Neural cell (in vitro differentiated cells): ENCODE measurements at regions not wholly inside any gene's neighbourhood (a gene's known extent, or its start where the extent isn't known, plus 50 kb on each side); places are given as distances from the start of the nearest gene placed in this dataset.

Experiments used
- H2AFZ ChIP-seq: fragments of 200-600, 300-800 bp; sonication (generic), shearing (Covaris generic); 2 replicates; pipeline ENCODE4 v1.6.0; 2014; ENCODE audit warnings: low read depth, mild to moderate bottlenecking, antibody characterized with exemption, low read length, moderate library complexity
- H3F3A ChIP-seq: fragments of 200-600 bp; shearing (Covaris generic); 2 replicates; pipeline ENCODE4 v1.6.1; 2016; ENCODE audit warnings: mild to moderate bottlenecking, moderate library complexity, mixed read lengths, antibody characterized with exemption, low read length; ENCODE audit not compliant: insufficient read depth, poor library complexity, severe bottlenecking
- H3K27ac ChIP-seq: fragments of 200-600, 300-800 bp; sonication (generic), shearing (Covaris generic); 2 replicates; pipeline ENCODE4 v1.5.1; 2014; ENCODE audit warnings: mild to moderate bottlenecking, low read length, moderate library complexity
- H3K27me3 ChIP-seq: fragments of 300-800, 200-600 bp; sonication (generic), shearing (Covaris generic); 2 replicates; pipeline ENCODE4 v1.6.0; 2014; ENCODE audit warnings: mild to moderate bottlenecking, low read depth, low read length, moderate library complexity; ENCODE audit not compliant: insufficient read depth
- H3K36me3 ChIP-seq: fragments of 300-800, 200-600 bp; sonication (generic), shearing (Covaris generic); 2 replicates; pipeline ENCODE4 v1.5.1; 2014; ENCODE audit warnings: mild to moderate bottlenecking, antibody characterized with exemption, low read length, moderate library complexity; ENCODE audit not compliant: insufficient read depth
- H3K4me2 ChIP-seq: fragments of 300-800, 200-600 bp; sonication (generic), shearing (Covaris generic); 2 replicates; pipeline ENCODE4 v1.6.0; 2014; ENCODE audit warnings: mild to moderate bottlenecking, low read length
- H3K4me3 ChIP-seq: fragments of 300-800, 200-600 bp; sonication (generic), shearing (Covaris generic); 2 replicates; pipeline ENCODE4 v1.5.1; 2014; ENCODE audit warnings: mild to moderate bottlenecking, low read length, moderate library complexity
- H3K79me2 ChIP-seq: fragments of 200-600 bp; shearing (Covaris generic); replicated peaks from 2 replicates; pipeline ENCODE4 v1.6.0; 2014; ENCODE audit warnings: mild to moderate bottlenecking, low read length, moderate library complexity; ENCODE audit not compliant: insufficient read depth
- H3K9ac ChIP-seq: fragments of 300-800, 200-600 bp; sonication (generic), shearing (Covaris generic); 2 replicates; pipeline ENCODE4 v1.6.1; 2016; ENCODE audit warnings: mild to moderate bottlenecking, low read length, mixed read lengths
- H3K9me2 ChIP-seq: fragments of 200-600 bp; shearing (Covaris generic); 2 replicates; pipeline ENCODE4 v1.6.1; 2016; ENCODE audit warnings: mild to moderate bottlenecking, low read length, mixed read lengths; ENCODE audit not compliant: insufficient read depth
- H3K9me3 ChIP-seq: fragments of 200-600, 300-800 bp; sonication (generic), shearing (Covaris generic); 2 replicates; pipeline ENCODE4 v1.6.1; 2016; ENCODE audit warnings: mild to moderate bottlenecking, mixed run types, low read length, moderate library complexity, mixed read lengths
- H4K20me1 ChIP-seq: fragments of 200-600 bp; shearing (Covaris generic); 2 replicates; pipeline ENCODE4 v1.6.1; 2016; ENCODE audit warnings: mild to moderate bottlenecking, mixed run types; ENCODE audit not compliant: insufficient read depth
- EP300 ChIP-seq: fragments of 450-650 bp; conservative IDR thresholded peaks from 2 replicates; pipeline ENCODE4 v1.6.1; 2014; ENCODE audit warnings: antibody characterized with exemption, mild to moderate bottlenecking, moderate library complexity; ENCODE audit not compliant: poor library complexity, severe bottlenecking
- EZH2 ChIP-seq: fragments of 200-600, 300-800 bp; shearing (Covaris generic), sonication (generic); IDR thresholded peaks from 2 replicates; pipeline ENCODE4 v1.6.1; 2014; ENCODE audit warnings: antibody characterized with exemption, low read length, borderline replicate concordance, mild to moderate bottlenecking; ENCODE audit not compliant: insufficient read depth, poor library complexity, severe bottlenecking
- MXI1 ChIP-seq: fragments of 450-650 bp; conservative IDR thresholded peaks from 2 replicates; pipeline ENCODE4 v1.6.1; 2014; ENCODE audit warnings: antibody characterized with exemption, mild to moderate bottlenecking; ENCODE audit not compliant: poor library complexity, severe bottlenecking
- POLR2AphosphoS5 ChIP-seq: IDR thresholded peaks from 2 replicates; pipeline ENCODE4 v1.6.1; 2012
- RAD21 ChIP-seq: fragments of 450-650 bp; conservative IDR thresholded peaks from 2 replicates; pipeline ENCODE4 v1.6.1; 2014; ENCODE audit warnings: antibody characterized with exemption, mild to moderate bottlenecking, moderate library complexity
- SMC3 ChIP-seq: fragments of 450-650 bp; conservative IDR thresholded peaks from 2 replicates; pipeline ENCODE4 v1.6.1; 2014; ENCODE audit warnings: antibody characterized with exemption, mild to moderate bottlenecking, moderate library complexity; ENCODE audit not compliant: poor library complexity
- TAF1 ChIP-seq: IDR thresholded peaks from 2 replicates; pipeline ENCODE4 v1.6.1; 2012; ENCODE audit warnings: low read depth
- TF ChIP-seq, protein P1 (sequence below): fragments of 450-650 bp; IDR thresholded peaks from 2 replicates; pipeline ENCODE4 v1.5.1; 2014; ENCODE audit warnings: antibody characterized with exemption, mild to moderate bottlenecking, moderate library complexity; ENCODE audit not compliant: poor library complexity, severe bottlenecking
- TF ChIP-seq, protein P2 (sequence below): IDR thresholded peaks from 2 replicates; pipeline ENCODE4 v1.6.1; 2012; ENCODE audit warnings: borderline replicate concordance

DNA sequence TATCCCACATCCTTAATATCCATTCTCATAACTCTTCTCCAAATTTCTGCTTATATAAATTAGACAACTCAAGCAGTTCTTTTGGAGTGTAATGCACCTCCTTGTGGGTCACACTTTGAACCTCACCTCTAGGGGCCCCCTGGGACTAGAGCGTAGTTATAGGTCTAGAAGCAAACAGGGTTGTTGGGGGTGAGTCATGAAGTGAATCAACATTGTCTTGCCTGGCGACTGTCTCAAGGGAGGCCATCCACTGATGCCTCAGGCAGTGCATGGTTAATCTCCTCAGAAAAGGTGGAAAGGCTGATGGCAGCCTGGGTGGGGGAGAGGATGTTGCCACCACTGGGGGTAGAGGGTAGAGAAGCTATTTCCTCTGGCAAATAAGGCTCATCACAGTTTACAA lies 129.1 kb downstream of the TNFRSF21 start:
- H2AFZ ChIP-seq, result no peak overlapping the region
- no peak overlapping the region for H3K4me2 ChIP-seq
- H3K27ac ChIP-seq, result no peak overlapping the region
- no peak for TF ChIP-seq MXI1
- TF ChIP-seq SMC3, result no peak
- no peak for TF ChIP-seq RAD21
- no peak for TF ChIP-seq EZH2
- TF ChIP-seq POLR2AphosphoS5, result no peak
- TF ChIP-seq, protein P1, sequence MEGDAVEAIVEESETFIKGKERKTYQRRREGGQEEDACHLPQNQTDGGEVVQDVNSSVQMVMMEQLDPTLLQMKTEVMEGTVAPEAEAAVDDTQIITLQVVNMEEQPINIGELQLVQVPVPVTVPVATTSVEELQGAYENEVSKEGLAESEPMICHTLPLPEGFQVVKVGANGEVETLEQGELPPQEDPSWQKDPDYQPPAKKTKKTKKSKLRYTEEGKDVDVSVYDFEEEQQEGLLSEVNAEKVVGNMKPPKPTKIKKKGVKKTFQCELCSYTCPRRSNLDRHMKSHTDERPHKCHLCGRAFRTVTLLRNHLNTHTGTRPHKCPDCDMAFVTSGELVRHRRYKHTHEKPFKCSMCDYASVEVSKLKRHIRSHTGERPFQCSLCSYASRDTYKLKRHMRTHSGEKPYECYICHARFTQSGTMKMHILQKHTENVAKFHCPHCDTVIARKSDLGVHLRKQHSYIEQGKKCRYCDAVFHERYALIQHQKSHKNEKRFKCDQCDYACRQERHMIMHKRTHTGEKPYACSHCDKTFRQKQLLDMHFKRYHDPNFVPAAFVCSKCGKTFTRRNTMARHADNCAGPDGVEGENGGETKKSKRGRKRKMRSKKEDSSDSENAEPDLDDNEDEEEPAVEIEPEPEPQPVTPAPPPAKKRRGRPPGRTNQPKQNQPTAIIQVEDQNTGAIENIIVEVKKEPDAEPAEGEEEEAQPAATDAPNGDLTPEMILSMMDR, result no peak
- no peak for TF ChIP-seq EP300
- TF ChIP-seq, protein P2, sequence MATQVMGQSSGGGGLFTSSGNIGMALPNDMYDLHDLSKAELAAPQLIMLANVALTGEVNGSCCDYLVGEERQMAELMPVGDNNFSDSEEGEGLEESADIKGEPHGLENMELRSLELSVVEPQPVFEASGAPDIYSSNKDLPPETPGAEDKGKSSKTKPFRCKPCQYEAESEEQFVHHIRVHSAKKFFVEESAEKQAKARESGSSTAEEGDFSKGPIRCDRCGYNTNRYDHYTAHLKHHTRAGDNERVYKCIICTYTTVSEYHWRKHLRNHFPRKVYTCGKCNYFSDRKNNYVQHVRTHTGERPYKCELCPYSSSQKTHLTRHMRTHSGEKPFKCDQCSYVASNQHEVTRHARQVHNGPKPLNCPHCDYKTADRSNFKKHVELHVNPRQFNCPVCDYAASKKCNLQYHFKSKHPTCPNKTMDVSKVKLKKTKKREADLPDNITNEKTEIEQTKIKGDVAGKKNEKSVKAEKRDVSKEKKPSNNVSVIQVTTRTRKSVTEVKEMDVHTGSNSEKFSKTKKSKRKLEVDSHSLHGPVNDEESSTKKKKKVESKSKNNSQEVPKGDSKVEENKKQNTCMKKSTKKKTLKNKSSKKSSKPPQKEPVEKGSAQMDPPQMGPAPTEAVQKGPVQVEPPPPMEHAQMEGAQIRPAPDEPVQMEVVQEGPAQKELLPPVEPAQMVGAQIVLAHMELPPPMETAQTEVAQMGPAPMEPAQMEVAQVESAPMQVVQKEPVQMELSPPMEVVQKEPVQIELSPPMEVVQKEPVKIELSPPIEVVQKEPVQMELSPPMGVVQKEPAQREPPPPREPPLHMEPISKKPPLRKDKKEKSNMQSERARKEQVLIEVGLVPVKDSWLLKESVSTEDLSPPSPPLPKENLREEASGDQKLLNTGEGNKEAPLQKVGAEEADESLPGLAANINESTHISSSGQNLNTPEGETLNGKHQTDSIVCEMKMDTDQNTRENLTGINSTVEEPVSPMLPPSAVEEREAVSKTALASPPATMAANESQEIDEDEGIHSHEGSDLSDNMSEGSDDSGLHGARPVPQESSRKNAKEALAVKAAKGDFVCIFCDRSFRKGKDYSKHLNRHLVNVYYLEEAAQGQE, result no peak
- no peak for TF ChIP-seq TAF1
- H3K9ac ChIP-seq, result no peak overlapping the region
- H3K36me3 ChIP-seq, result no peaks in the 10 kb centered on the region
- H3F3A ChIP-seq, result no peaks in the 10 kb centered on the region
- no peaks in the 10 kb centered on the region for H3K27me3 ChIP-seq
- H3K79me2 ChIP-seq, result no peaks in the 10 kb centered on the region
- no peak overlapping the region for H3K4me3 ChIP-seq
- H4K20me1 ChIP-seq, result no peaks in the 10 kb centered on the region
- H3K9me2 ChIP-seq, result no peaks in the 10 kb centered on the region
- peaks cover 4% of the 10 kb centered on the region for H3K9me3 ChIP-seq

DNA sequence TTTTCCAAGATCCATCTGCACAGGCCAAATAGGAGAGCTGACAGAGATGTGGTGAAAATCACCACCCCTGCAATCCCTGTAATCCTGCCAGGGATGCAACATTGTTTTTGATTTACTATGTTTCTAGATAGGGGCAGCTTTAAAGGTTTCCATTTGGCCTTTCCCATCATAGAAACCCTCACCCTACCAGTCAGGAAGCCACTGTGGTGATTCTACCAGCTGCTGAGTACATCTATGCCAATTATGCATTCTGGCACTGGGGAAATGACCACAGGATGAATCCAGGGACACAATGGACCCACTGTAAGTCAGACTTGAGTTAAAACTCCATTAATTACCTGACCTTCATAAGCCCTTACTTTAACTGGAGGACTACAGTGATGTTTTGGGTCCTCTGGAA lies 130.4 kb downstream of the TNFRSF21 start:
- no peak overlapping the region for H3K27ac ChIP-seq
- H3K9me2 ChIP-seq, result no peaks in the 10 kb centered on the region
- no peaks in the 10 kb centered on the region for H3K27me3 ChIP-seq
- no peak overlapping the region for H3K9ac ChIP-seq
- H3K4me3 ChIP-seq, result no peak overlapping the region
- peaks cover 4% of the 10 kb centered on the region for H3K9me3 ChIP-seq
- no peaks in the 10 kb centered on the region for H3K36me3 ChIP-seq
- TF ChIP-seq EZH2, result no peak
- H4K20me1 ChIP-seq, result no peaks in the 10 kb centered on the region
- no peaks in the 10 kb centered on the region for H3F3A ChIP-seq
- H3K4me2 ChIP-seq, result no peak overlapping the region
- no peaks in the 10 kb centered on the region for H3K79me2 ChIP-seq
- no peak overlapping the region for H2AFZ ChIP-seq

DNA sequence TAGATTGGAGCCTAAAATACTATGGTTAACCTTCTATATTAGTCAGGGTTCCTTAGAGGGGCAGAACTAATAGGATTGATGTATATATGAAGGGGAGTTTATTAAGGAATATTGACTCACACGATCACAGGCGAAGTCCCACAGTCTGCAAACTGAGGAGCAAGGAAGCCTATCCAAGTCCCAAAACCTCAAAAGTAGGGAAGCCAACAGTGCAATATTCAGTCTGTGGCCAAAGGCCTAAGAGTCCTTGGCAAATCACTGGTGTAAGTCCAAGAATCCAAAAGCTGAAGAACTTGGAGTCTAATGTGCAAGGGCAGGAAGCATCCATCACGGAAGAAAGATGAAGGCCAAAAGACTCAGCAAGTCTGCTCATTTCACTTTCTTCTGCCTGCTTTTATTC lies 133.5 kb upstream of the ADGRF1 start:
- Histone ChIP-seq H3K4me3 (no peak overlapping the region), H3K9me2 (no peaks in the 10 kb centered on the region), H2AFZ (no peak overlapping the region), H3F3A (no peaks in the 10 kb centered on the region), H3K9ac (no peak overlapping the region), H3K27me3 (no peaks in the 10 kb centered on the region), H3K9me3 (no peaks in the 10 kb centered on the region), H3K36me3 (no peaks in the 10 kb centered on the region), H3K79me2 (no peaks in the 10 kb centered on the region), H3K4me2 (no peak overlapping the region), H4K20me1 (no peaks in the 10 kb centered on the region), H3K27ac (no peak overlapping the region)
- no peak for TF ChIP-seq EP300
- TF ChIP-seq, protein P1, result no peak
